HL-60 (cell line): ENCODE measurements at regions not wholly inside any gene's neighbourhood (a gene's known extent, or its start where the extent isn't known, plus 50 kb on each side); places are given as distances from the start of the nearest gene placed in this dataset.

Experiments
- DNase-seq, 2 experiments: peaks; one replicate each; pipeline ENCODE4 v3.0.0-alpha.2; 2010 to 2020; ENCODE audit warnings: low read depth in 1 of 2, low spot score in 1 of 2
- H3K27ac ChIP-seq: fragments of 250-450 bp; sonication (Bioruptor Pico); replicated peaks from 2 replicates; pipeline ENCODE4 v1.5.1; 2020; ENCODE audit warnings: mild to moderate bottlenecking, moderate library complexity
- H3K27me3 ChIP-seq: fragments of 250-450 bp; sonication (Bioruptor Pico); 2 replicates; pipeline ENCODE4 v1.5.1; 2021; ENCODE audit warnings: mild to moderate bottlenecking, moderate library complexity; ENCODE audit not compliant: insufficient read depth, poor library complexity, severe bottlenecking
- H3K4me3 ChIP-seq: replicated peaks from 2 replicates; pipeline ENCODE4 v1.5.1; 2011; ENCODE audit warnings: mild to moderate bottlenecking, control low read depth, low read length; ENCODE audit not compliant: insufficient read depth
- CTCF ChIP-seq: IDR thresholded peaks from one replicate; pipeline ENCODE4 v1.5.1; 2011; ENCODE audit warnings: low read length, control low read depth, inconsistent platforms; ENCODE audit not compliant: insufficient read depth
- GABPA ChIP-seq: IDR thresholded peaks from 2 replicates; pipeline ENCODE4 v1.6.1; 2012; ENCODE audit warnings: low read depth
- POLR2AphosphoS5 ChIP-seq: IDR thresholded peaks from 2 replicates; pipeline ENCODE4 v1.6.1; 2012; ENCODE audit warnings: low read depth
- REST ChIP-seq: IDR thresholded peaks from 2 replicates; pipeline ENCODE4 v1.6.1; 2012; ENCODE audit warnings: low read depth; ENCODE audit not compliant: insufficient replicate concordance
- SPI1 ChIP-seq: IDR thresholded peaks from 2 replicates; pipeline ENCODE4 v1.6.1; 2012; ENCODE audit warnings: low read depth, mild to moderate bottlenecking, borderline replicate concordance

- Histone ChIP-seq H3K27ac (no peak overlapping the region), H3K4me3 (no peak overlapping the region), H3K27me3 (no peaks in the 10 kb centered on the region)
- TF ChIP-seq SPI1, result no peak
- no peak for TF ChIP-seq GABPA
- no peak for TF ChIP-seq CTCF
- TF ChIP-seq REST, result no peak
- TF ChIP-seq POLR2AphosphoS5, result no peak
- DNase-seq, result no peak
Observed at GRCh38 chr3:6266135-6266534, 594.8 kb upstream of the GRM7 start.

- Histone ChIP-seq H3K27me3 (no peaks in the 10 kb centered on the region), H3K27ac (no peak overlapping the region), H3K4me3 (no peak overlapping the region)
- TF ChIP-seq CTCF, result no peak
- no peak for TF ChIP-seq REST
- TF ChIP-seq SPI1, result no peak
- TF ChIP-seq POLR2AphosphoS5, result no peak
- TF ChIP-seq GABPA, result no peak
- DNase-seq, result no peak
Observed at GRCh38 chr3:6273878-6274277, 587.0 kb upstream of the GRM7 start.

GRCh38 chr3:6281662-6282061 is 579.3 kb upstream of the GRM7 start:
- H3K27me3 ChIP-seq, result no peaks in the 10 kb centered on the region
- no peak overlapping the region for H3K27ac ChIP-seq
- no peak for DNase-seq
- H3K4me3 ChIP-seq, result no peak overlapping the region
- TF ChIP-seq POLR2AphosphoS5 (no peak), GABPA (no peak), CTCF (no peak), SPI1 (no peak), REST (no peak)
